ENCODE measurements at regions not wholly inside any gene's neighbourhood (a gene's known extent, or its start where the extent isn't known, plus 50 kb on each side); places are given as distances from the start of the nearest gene placed in this dataset.

GRCh38 chr19:27793644-27794493 lies 1419.1 kb downstream of the UQCRFS1 start:
- peak; percentile 87 for DNase-seq (ENCODE audit: extremely low read depth, low read depth)

GRCh38 chr19:27793128-27793643 lies 1419.8 kb downstream of the UQCRFS1 start:
- peak; percentile 87 for DNase-seq (ENCODE audit: extremely low read depth, low read depth)

GRCh38 chr19:27792576-27793127 lies 1420.3 kb downstream of the UQCRFS1 start:
- DNase-seq (ENCODE audit: extremely low read depth, low read depth): no peak

- DNase-seq (ENCODE audit: extremely low read depth, low read depth): no peak
Observed at GRCh38 chr19:27780367-27781075, 1432.4 kb downstream of the UQCRFS1 start.

GRCh38 chr19:27779954-27780353 lies 1433.0 kb downstream of the UQCRFS1 start:
- no peak for DNase-seq (ENCODE audit: extremely low read depth, low read depth)

- no peak for DNase-seq (ENCODE audit: extremely low read depth, low read depth)
Observed at GRCh38 chr19:27777726-27778125, 1435.2 kb downstream of the UQCRFS1 start.

- no peak for DNase-seq (ENCODE audit: extremely low read depth, low read depth)
Observed at GRCh38 chr19:27777242-27777641, 1435.7 kb downstream of the UQCRFS1 start.

GRCh38 chr19:27776524-27776923 lies 1436.4 kb downstream of the UQCRFS1 start:
- DNase-seq (ENCODE audit: extremely low read depth, low read depth): no peak

GRCh38 chr19:27776020-27776419 lies 1436.9 kb downstream of the UQCRFS1 start:
- DNase-seq (ENCODE audit: extremely low read depth, low read depth): no peak

- no peak for DNase-seq (ENCODE audit: extremely low read depth, low read depth)
Observed at GRCh38 chr19:27775395-27775794, 1437.6 kb downstream of the UQCRFS1 start.

- DNase-seq (ENCODE audit: extremely low read depth, low read depth): no peak
Observed at GRCh38 chr19:27774827-27775226, 1438.1 kb downstream of the UQCRFS1 start.

GRCh38 chr19:27774337-27774736 lies 1438.6 kb downstream of the UQCRFS1 start:
- no peak for DNase-seq (ENCODE audit: extremely low read depth, low read depth)

- no peak for DNase-seq (ENCODE audit: extremely low read depth, low read depth)
Observed at GRCh38 chr19:27773318-27774094, 1439.4 kb downstream of the UQCRFS1 start.

GRCh38 chr19:27772059-27772458 lies 1440.9 kb downstream of the UQCRFS1 start:
- DNase-seq (ENCODE audit: extremely low read depth, low read depth): no peak

GRCh38 chr19:27770095-27770494 lies 1442.9 kb downstream of the UQCRFS1 start:
- DNase-seq (ENCODE audit: extremely low read depth, low read depth): no peak

GRCh38 chr19:27767234-27767633 lies 1445.7 kb downstream of the UQCRFS1 start:
- no peak for DNase-seq (ENCODE audit: extremely low read depth, low read depth)

- DNase-seq (ENCODE audit: extremely low read depth, low read depth): no peak
Observed at GRCh38 chr19:27765912-27766725, 1446.8 kb downstream of the UQCRFS1 start.

GRCh38 chr19:27765397-27765796 lies 1447.6 kb downstream of the UQCRFS1 start:
- DNase-seq (ENCODE audit: extremely low read depth, low read depth): no peak

- DNase-seq (ENCODE audit: extremely low read depth, low read depth): no peak
Observed at GRCh38 chr19:27764186-27764804, 1448.7 kb downstream of the UQCRFS1 start.
